GM12878 (cell line): ENCODE measurements at regions not wholly inside any gene's neighbourhood (a gene's known extent, or its start where the extent isn't known, plus 50 kb on each side); places are given as distances from the start of the nearest gene placed in this dataset.

Source experiments
- ATAC-seq: fragments of 200-7000 bp; cut with Tn5 transposase; 3 replicates; pipeline ENCODE4 v1.9.1; 2020; ENCODE audit warnings: mild to moderate bottlenecking, moderate library complexity
- BruUV-seq: library from RNA; stranded (reverse); fragments of 400-500 nt; replicated peaks from 2 replicates; lab custom pipeline; 2021; lab: Mats Ljungman, UMichigan
- CTCF ChIA-PET: fragments of 300-600 bp; sonication (Branson Sonifier 250); formaldehyde crosslinking; extraction: SDS; loops from one replicate; lab custom pipeline; 2021; ENCODE audit warnings: inconsistent platforms; lab: Yijun Ruan, JAX
- POLR2A ChIA-PET: fragments of 350-600 bp; formaldehyde crosslinking; extraction: SDS; loops from one replicate; lab custom pipeline; 2021; ENCODE audit warnings: inconsistent platforms; lab: Charles Lee
- RAD21 ChIA-PET: fragments of 300-600 bp; sonication (Branson Sonifier 250); formaldehyde crosslinking; loops from one replicate; lab custom pipeline; 2023; ENCODE audit warnings: antibody characterized with exemption; ENCODE audit not compliant: unreplicated experiment; lab: Charles Lee
- SMC1A ChIA-PET: fragments of 300-600 bp; sonication (Branson Sonifier 250); formaldehyde crosslinking; loops from one replicate; lab custom pipeline; 2023; ENCODE audit not compliant: unreplicated experiment, uncharacterized antibody; lab: Charles Lee
- DNase-seq: peaks from one replicate; pipeline ENCODE4 v3.0.0-alpha.2; 2011; ENCODE audit warnings: low read depth, low spot score
- FAIRE-seq: peaks from 3 replicates; lab custom pipeline; 2011; peaks lifted over from hg19 to GRCh38; lab: Jason Lieb, UNC
- H2AFZ ChIP-seq: 2 replicates; pipeline ENCODE4 v1.6.0; 2011; ENCODE audit warnings: low read depth, low read length, control low read depth; ENCODE audit not compliant: control insufficient read depth
- H3K27ac ChIP-seq: 2 replicates; pipeline ENCODE4 v1.5.1; 2011; ENCODE audit warnings: control low read depth; ENCODE audit not compliant: control insufficient read depth, insufficient read depth
- H3K27me3 ChIP-seq, 2 experiments: replicated peaks in 1 of 2; 2 replicates each; pipeline versions ENCODE4 v1.6.0 to v1.6.1; 2011; ENCODE audit warnings: low read length in 1 of 2; ENCODE audit not compliant: control insufficient read depth in 2 of 2, insufficient read depth in 2 of 2
- H3K36me3 ChIP-seq, 2 experiments: 2 replicates each; pipeline ENCODE4 v1.5.1; 2011; ENCODE audit warnings: low read length in 1 of 2; ENCODE audit not compliant: control insufficient read depth in 2 of 2, insufficient read depth in 2 of 2
- H3K4me1 ChIP-seq: 2 replicates; pipeline ENCODE4 v1.6.1; 2011; ENCODE audit warnings: mild to moderate bottlenecking, low read length, moderate library complexity, mixed read lengths; ENCODE audit not compliant: control insufficient read depth, insufficient read depth
- H3K4me2 ChIP-seq: 2 replicates; pipeline ENCODE4 v1.6.0; 2011; ENCODE audit warnings: control low read depth; ENCODE audit not compliant: control insufficient read depth, insufficient read depth
- H3K4me3 ChIP-seq: fragments of 200-600 bp; sonication (generic); 2 replicates; pipeline ENCODE4 v1.5.1; 2016
- H3K79me2 ChIP-seq: 2 replicates; pipeline ENCODE4 v1.6.0; 2011; ENCODE audit warnings: low read length; ENCODE audit not compliant: control insufficient read depth, insufficient read depth
- H3K9ac ChIP-seq: 2 replicates; pipeline ENCODE4 v1.8.0; 2011; ENCODE audit warnings: low read length, control low read depth, mixed read lengths; ENCODE audit not compliant: control insufficient read depth, insufficient read depth
- H3K9me3 ChIP-seq: replicated peaks from 3 replicates; pipeline ENCODE4 v1.5.1; 2011; ENCODE audit warnings: mild to moderate bottlenecking, low read length; ENCODE audit not compliant: control insufficient read depth, insufficient read depth
- H4K20me1 ChIP-seq: 2 replicates; pipeline ENCODE4 v1.6.0; 2011; ENCODE audit not compliant: control insufficient read depth, insufficient read depth
- BCL11A ChIP-seq: IDR thresholded peaks from 2 replicates; pipeline ENCODE4 v1.6.1; 2011; ENCODE audit warnings: low read depth, low read length
- CHD1 ChIP-seq: IDR thresholded peaks from 2 replicates; pipeline ENCODE4 v1.6.1; 2012; ENCODE audit warnings: low read depth, low read length, improper control_type of control experiment
- CHD4 ChIP-seq: fragments of 200-600 bp; sonication (generic); IDR thresholded peaks from 2 replicates; pipeline ENCODE4 v1.6.1; 2016; ENCODE audit warnings: mild to moderate bottlenecking
- ESRRA ChIP-seq: IDR thresholded peaks from 2 replicates; pipeline ENCODE4 v1.6.1; 2012; ENCODE audit warnings: mild to moderate bottlenecking, low read length, improper control_type of control experiment
- GATAD2B ChIP-seq: fragments of 450-650 bp; conservative IDR thresholded peaks from 2 replicates; pipeline ENCODE4 v1.6.1; 2017; ENCODE audit warnings: low read depth, mild to moderate bottlenecking, moderate library complexity
- IKZF2 ChIP-seq, 2 experiments: fragments of 450-650 bp; IDR thresholded peaks; 2 replicates each; pipeline ENCODE4 v1.6.1; 2017; ENCODE audit warnings: mild to moderate bottlenecking in 2 of 2, moderate library complexity in 2 of 2
- KLF5 ChIP-seq: fragments of 450-650 bp; IDR thresholded peaks from 2 replicates; pipeline ENCODE4 v1.6.1; 2014; ENCODE audit warnings: mild to moderate bottlenecking; ENCODE audit not compliant: partially characterized antibody
- PAX8 ChIP-seq: fragments of 450-650 bp; IDR thresholded peaks from 2 replicates; pipeline ENCODE4 v1.6.1; 2017; ENCODE audit warnings: mild to moderate bottlenecking, moderate library complexity
- PBX3 ChIP-seq: IDR thresholded peaks from 2 replicates; pipeline ENCODE4 v1.6.1; 2011; ENCODE audit warnings: mild to moderate bottlenecking, low read depth, low read length, moderate library complexity; ENCODE audit not compliant: insufficient replicate concordance
- RAD21 ChIP-seq: IDR thresholded peaks from 2 replicates; pipeline ENCODE4 v1.6.1; 2011; ENCODE audit warnings: mild to moderate bottlenecking, low read depth, low read length, moderate library complexity; ENCODE audit not compliant: insufficient read depth
- SIX5 ChIP-seq: IDR thresholded peaks from 2 replicates; pipeline ENCODE4 v1.6.1; 2011; ENCODE audit warnings: mild to moderate bottlenecking, low read depth, low read length, moderate library complexity; ENCODE audit not compliant: severe bottlenecking
- SUPT20H ChIP-seq: IDR thresholded peaks from 2 replicates; pipeline ENCODE4 v1.6.1; 2011; ENCODE audit warnings: low read depth, mild to moderate bottlenecking, low read length, moderate library complexity, borderline replicate concordance; ENCODE audit not compliant: control insufficient read depth
- TAF1 ChIP-seq: IDR thresholded peaks from 2 replicates; pipeline ENCODE4 v1.6.1; 2011; ENCODE audit warnings: mild to moderate bottlenecking, low read depth, low read length, borderline replicate concordance
- TCF7 ChIP-seq: IDR thresholded peaks from 2 replicates; pipeline ENCODE4 v1.6.1; 2014; ENCODE audit warnings: antibody characterized with exemption, borderline replicate concordance
- ZBTB11 ChIP-seq: fragments of 450-650 bp; formaldehyde crosslinking; IDR thresholded peaks from 2 replicates; pipeline ENCODE4 v1.5.0; 2022; ENCODE audit warnings: mild to moderate bottlenecking, missing genetic modification characterization
- WGBS: methylation state at CpG from one replicate; pipeline ENCODE4 v1.1.6; 2016; ENCODE audit warnings: low lambda C conversion rate; ENCODE audit not compliant: insufficient replicate concordance, insufficient coverage; ENCODE audit errors: missing lambda C conversion rate; 5-methylcytosine and 5-hydroxymethylcytosine counted together
- in situ Hi-C: fragments of 300-500 bp; cut with MboI; formaldehyde crosslinking; loops from 9 replicates; pipeline ENCODE4 v1.14.3; 2018; ENCODE audit warnings: mixed read lengths
- intact Hi-C: fragments of 100-400 bp; cut with micrococcal nuclease; formaldehyde crosslinking; loops from one replicate; pipeline ENCODE4 v1.14.2; 2022; ENCODE audit not compliant: unreplicated experiment

GRCh38 chr21:36241717-36242116 lies 78.3 kb upstream of the MORC3 start (continued):
- TF ChIP-seq TAF1 (no peak), SIX5 (no peak)

DNA sequence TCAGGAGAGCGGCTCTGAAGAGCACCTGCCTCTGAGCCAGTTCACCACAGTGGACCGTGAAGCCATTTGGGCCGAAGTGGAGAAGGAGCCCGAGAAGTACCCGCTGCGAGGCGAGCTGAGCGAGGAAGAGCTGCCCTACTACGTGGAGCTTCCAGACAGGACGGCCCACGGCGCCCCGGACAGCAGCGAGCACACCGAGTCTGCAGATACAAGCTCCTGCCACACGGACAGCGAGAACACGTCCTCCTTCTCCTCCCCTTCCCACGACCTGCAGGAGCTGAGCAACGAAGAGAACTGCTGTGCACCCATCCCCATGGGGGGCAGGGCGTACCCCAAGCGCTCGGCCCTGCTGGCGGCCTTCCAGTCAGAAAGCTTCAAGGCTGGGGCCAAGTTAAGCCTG lies 74.9 kb upstream of the MORC3 start:
- SMC1A ChIA-PET = interaction anchor here (1.0 to 2.6 kb wide), 3 partner anchors 44 to 85 kb away, joined by 3 to 7 read pairs (median 6); partner anchors contain the start of gene MORC3
- no peak for DNase-seq
- Histone ChIP-seq H3K4me1 (no peaks in the 10 kb centered on the region), H3K4me2 (no peak overlapping the region), H3K36me3 (no peaks in the 10 kb centered on the region; a peak in 1 of 4 replicates), H4K20me1 (no peaks in the 10 kb centered on the region), H3K9ac (no peak overlapping the region), H3K27ac (no peak overlapping the region), H3K79me2 (no peaks in the 10 kb centered on the region), H2AFZ (no peak overlapping the region), H3K9me3 (no peaks in the 10 kb centered on the region), H3K4me3 (no peak overlapping the region), H3K27me3 (no peaks in the 10 kb centered on the region)
- no peak for ATAC-seq
- CTCF ChIA-PET = interaction anchor here (1.1 to 1.5 kb wide), 3 partner anchors 15 to 86 kb away, joined by 3 to 5 read pairs (median 3); no protein-coding TSS in a partner anchor
- intact Hi-C loops (no loop called here), in situ Hi-C loops (no loop called here)
- no peak for FAIRE-seq
- 93% methylated on average over 24 of the region's 24 CpGs for WGBS
- RAD21 ChIA-PET = no interaction called here
- POLR2A ChIA-PET = no interaction called here
- BruUV-seq = no TSS peak
- TF ChIP-seq CHD1 (no peak), ESRRA (no peak), CHD4 (no peak), RAD21 (no peak), BCL11A (no peak), TCF7 (no peak), SUPT20H (no peak), IKZF2 (IDR thresholded peaks at IDR 0.05) (no peak), PAX8 (no peak), PBX3 (no peak), ZBTB11 (CRISPR knock-in tag) (no peak), GATAD2B (no peak), KLF5 (no peak)
